CD4-positive, alpha-beta T cell treated with Interleukin-15 for 1 hour (primary cell): ENCODE measurements at regions not wholly inside any gene's neighbourhood (a gene's known extent, or its start where the extent isn't known, plus 50 kb on each side); places are given as distances from the start of the nearest gene placed in this dataset.

Experiments
- DNase-seq: peaks from one replicate; pipeline ENCODE4 v3.0.0-alpha.2; 2020

- no peak for DNase-seq
Measured at GRCh38 chr4:26020881-26021280, 106.9 kb downstream of the SMIM20 start.

GRCh38 chr4:26021417-26022345 lies 107.7 kb downstream of the SMIM20 start:
- no peak for DNase-seq

GRCh38 chr4:26022346-26023202 lies 108.6 kb downstream of the SMIM20 start:
- no peak for DNase-seq

- no peak for DNase-seq
Measured at GRCh38 chr4:26023203-26023972, 109.4 kb downstream of the SMIM20 start.

- no peak for DNase-seq
Measured at GRCh38 chr4:26024079-26024478, 110.1 kb downstream of the SMIM20 start.

GRCh38 chr4:26028133-26028792 lies 114.2 kb downstream of the SMIM20 start:
- DNase-seq = no peak

- DNase-seq = peak; percentile 37
Measured at GRCh38 chr4:26028793-26029567, 115.0 kb downstream of the SMIM20 start.

GRCh38 chr4:26029568-26030131 lies 115.6 kb downstream of the SMIM20 start:
- no peak for DNase-seq

- no peak for DNase-seq
Measured at GRCh38 chr4:26030260-26030667, 116.2 kb downstream of the SMIM20 start.

GRCh38 chr4:26030780-26031179 lies 116.8 kb downstream of the SMIM20 start:
- no peak for DNase-seq

GRCh38 chr4:26031704-26032103 lies 117.7 kb downstream of the SMIM20 start:
- no peak for DNase-seq

GRCh38 chr4:26032142-26032541 lies 118.1 kb downstream of the SMIM20 start:
- DNase-seq = no peak

GRCh38 chr4:26032630-26033317 lies 118.8 kb downstream of the SMIM20 start:
- no peak for DNase-seq

- no peak for DNase-seq
Measured at GRCh38 chr4:26033389-26033788, 119.4 kb downstream of the SMIM20 start.

- no peak for DNase-seq
Measured at GRCh38 chr4:26034849-26035248, 120.8 kb downstream of the SMIM20 start.

GRCh38 chr4:26035921-26036320 lies 121.9 kb downstream of the SMIM20 start:
- DNase-seq = no peak

- no peak for DNase-seq
Measured at GRCh38 chr4:26039639-26040359, 125.8 kb downstream of the SMIM20 start.

- no peak for DNase-seq
Measured at GRCh38 chr4:26044524-26044923, 130.5 kb downstream of the SMIM20 start.

- DNase-seq = no peak
Measured at GRCh38 chr4:26044983-26045382, 131.0 kb downstream of the SMIM20 start.

GRCh38 chr4:26047795-26048194 lies 133.8 kb downstream of the SMIM20 start:
- DNase-seq = no peak
